GM23338 (cell line): ENCODE measurements at regions not wholly inside any gene's neighbourhood (a gene's known extent, or its start where the extent isn't known, plus 50 kb on each side); places are given as distances from the start of the nearest gene placed in this dataset.
A peak's percentile ranks its signal among the peaks of the same experiment; 100 is the strongest.

Source experiments
- ATAC-seq: fragments of 200-7000 bp; cut with Tn5 transposase; 3 replicates; pipeline ENCODE4 v1.9.1; 2020
- DNase-seq: peaks from one replicate; pipeline ENCODE4 v3.0.0-alpha.2; 2015; ENCODE audit warnings: low spot score
- H2AFZ ChIP-seq: fragments of 200-600 bp; sonication (generic); 2 replicates; pipeline ENCODE4 v1.8.0; 2016; ENCODE audit warnings: antibody characterized with exemption, mild to moderate bottlenecking, moderate library complexity
- H3F3A ChIP-seq: fragments of 200-600 bp; sonication (generic); replicated peaks from 2 replicates; pipeline ENCODE4 v1.8.0; 2017; ENCODE audit warnings: antibody characterized with exemption, mixed run types, low read depth
- H3K27ac ChIP-seq: fragments of 200-600 bp; sonication (generic); 2 replicates; pipeline ENCODE4 v1.6.1; 2016; ENCODE audit warnings: low read depth
- H3K27me3 ChIP-seq: fragments of 200-600 bp; sonication (generic); 2 replicates; pipeline ENCODE4 v1.8.0; 2016; ENCODE audit warnings: mild to moderate bottlenecking, mixed run types, moderate library complexity; ENCODE audit not compliant: insufficient read depth
- H3K36me3 ChIP-seq: fragments of 200-600 bp; sonication (generic); 2 replicates; pipeline ENCODE4 v1.8.0; 2016; ENCODE audit warnings: mild to moderate bottlenecking; ENCODE audit not compliant: insufficient read depth
- H3K4me1 ChIP-seq: fragments of 200-600 bp; sonication (generic); 2 replicates; pipeline ENCODE4 v1.8.0; 2016; ENCODE audit warnings: mild to moderate bottlenecking, moderate library complexity; ENCODE audit not compliant: insufficient read depth
- H3K4me2 ChIP-seq: fragments of 200-600 bp; sonication (generic); 2 replicates; pipeline ENCODE4 v1.7.1; 2017; ENCODE audit warnings: mixed run types
- H3K4me3 ChIP-seq: fragments of 200-600 bp; sonication (generic); 2 replicates; pipeline ENCODE4 v1.6.1; 2016; ENCODE audit warnings: mixed run types
- H3K79me2 ChIP-seq: fragments of 200-600 bp; sonication (generic); replicated peaks from 2 replicates; pipeline ENCODE4 v1.8.0; 2017; ENCODE audit warnings: mild to moderate bottlenecking; ENCODE audit not compliant: insufficient read depth
- H3K9me2 ChIP-seq: fragments of 200-600 bp; sonication (generic); 2 replicates; pipeline ENCODE4 v1.8.0; 2017; ENCODE audit not compliant: insufficient read depth
- H4K20me1 ChIP-seq: fragments of 200-600 bp; sonication (generic); replicated peaks from 2 replicates; pipeline ENCODE4 v1.8.0; 2017; ENCODE audit warnings: mild to moderate bottlenecking; ENCODE audit not compliant: insufficient read depth
- H3K27ac Mint-ChIP-seq: 2 replicates; pipeline ENCODE4 v1.8.0; 2020; ENCODE audit warnings: inconsistent platforms, mild to moderate bottlenecking, moderate library complexity, mixed read lengths
- H3K27me3 Mint-ChIP-seq: 3 replicates; pipeline ENCODE4 v1.8.0; 2022; ENCODE audit warnings: low read depth, mild to moderate bottlenecking, moderate library complexity, mixed read lengths, inconsistent platforms; ENCODE audit not compliant: insufficient read depth, poor library complexity
- H3K36me3 Mint-ChIP-seq: 3 replicates; pipeline ENCODE4 v1.8.0; 2021; ENCODE audit warnings: low read depth, mild to moderate bottlenecking, inconsistent platforms, moderate library complexity, mixed read lengths
- H3K4me1 Mint-ChIP-seq: 3 replicates; pipeline ENCODE4 v1.8.0; 2020; ENCODE audit warnings: mild to moderate bottlenecking, inconsistent platforms, mixed read lengths
- H3K4me3 Mint-ChIP-seq: 3 replicates; pipeline ENCODE4 v1.8.0; 2021; ENCODE audit warnings: moderate library complexity, mild to moderate bottlenecking, inconsistent platforms, mixed read lengths
- H3K9me3 Mint-ChIP-seq: 3 replicates; pipeline ENCODE4 v1.8.0; 2020; ENCODE audit warnings: moderate library complexity, mild to moderate bottlenecking, inconsistent platforms, mixed read lengths
- CREB1 ChIP-seq: fragments of 250-450 bp; sonication (Bioruptor Pico); IDR thresholded peaks from 2 replicates; pipeline ENCODE4 v1.5.0; 2020; ENCODE audit warnings: low read depth, mild to moderate bottlenecking, moderate library complexity
- JUNB ChIP-seq: IDR thresholded peaks from one replicate; pipeline ENCODE4 v1.6.1; 2016; ENCODE audit warnings: antibody characterized with exemption; ENCODE audit not compliant: unreplicated experiment
- NANOG ChIP-seq: IDR thresholded peaks from 2 replicates; pipeline ENCODE4 v1.6.1; 2016; ENCODE audit warnings: antibody characterized with exemption, borderline replicate concordance
- POLR2AphosphoS5 ChIP-seq: IDR thresholded peaks from 2 replicates; pipeline ENCODE4 v1.6.1; 2016; ENCODE audit warnings: antibody characterized with exemption, low read depth
- ZNF114 ChIP-seq: fragments of 250-450 bp; sonication (Bioruptor Pico); IDR thresholded peaks from 2 replicates; pipeline ENCODE4 v1.5.0; 2020; ENCODE audit warnings: mild to moderate bottlenecking, moderate library complexity
- TF ChIP-seq, protein P1 (sequence below): IDR thresholded peaks from one replicate; pipeline ENCODE4 v1.6.1; 2018; ENCODE audit warnings: antibody characterized with exemption; ENCODE audit not compliant: unreplicated experiment
- TF ChIP-seq, protein P2 (sequence below), 2 experiments: fragments of 200-600 bp in 1 of 2; sonication (generic) in 1 of 2; conservative IDR thresholded peaks; 2 replicates each; pipeline versions ENCODE4 v1.5.1 to v1.6.1; 2016 to 2017; ENCODE audit warnings: antibody characterized with exemption in 2 of 2, low read depth in 2 of 2, mild to moderate bottlenecking in 2 of 2, moderate library complexity in 1 of 2

- no peaks in the 10 kb centered on the region for H3K79me2 ChIP-seq
- ATAC-seq = no peak
These were observed 1393.6 kb upstream of the NXPH2 start for GRCh38 chr2:140173790-140174189.

GRCh38 chr2:140164449-140164848 is 1384.3 kb upstream of the NXPH2 start:
- no peaks in the 10 kb centered on the region for H3K36me3 ChIP-seq
- no peak overlapping the region for H3K27ac Mint-ChIP-seq
- no peak overlapping the region for H3K4me3 ChIP-seq
- no peaks in the 10 kb centered on the region for H3K4me1 Mint-ChIP-seq
- H3K4me3 Mint-ChIP-seq = no peak overlapping the region
- ATAC-seq (no peak), DNase-seq (no peak)
- H3K27ac ChIP-seq = no peak overlapping the region
- H3K9me3 Mint-ChIP-seq = peaks cover 17% of the 10 kb centered on the region
- H3K27me3 ChIP-seq = no peaks in the 10 kb centered on the region
- H3K9me2 ChIP-seq = peaks cover 3% of the 10 kb centered on the region; the same call in 1 of the 2 replicates
- H3K4me2 ChIP-seq = no peak overlapping the region
- H3K27me3 Mint-ChIP-seq = peaks cover 2% of the 10 kb centered on the region
- H3K79me2 ChIP-seq = no peaks in the 10 kb centered on the region
- TF ChIP-seq, protein P1, sequence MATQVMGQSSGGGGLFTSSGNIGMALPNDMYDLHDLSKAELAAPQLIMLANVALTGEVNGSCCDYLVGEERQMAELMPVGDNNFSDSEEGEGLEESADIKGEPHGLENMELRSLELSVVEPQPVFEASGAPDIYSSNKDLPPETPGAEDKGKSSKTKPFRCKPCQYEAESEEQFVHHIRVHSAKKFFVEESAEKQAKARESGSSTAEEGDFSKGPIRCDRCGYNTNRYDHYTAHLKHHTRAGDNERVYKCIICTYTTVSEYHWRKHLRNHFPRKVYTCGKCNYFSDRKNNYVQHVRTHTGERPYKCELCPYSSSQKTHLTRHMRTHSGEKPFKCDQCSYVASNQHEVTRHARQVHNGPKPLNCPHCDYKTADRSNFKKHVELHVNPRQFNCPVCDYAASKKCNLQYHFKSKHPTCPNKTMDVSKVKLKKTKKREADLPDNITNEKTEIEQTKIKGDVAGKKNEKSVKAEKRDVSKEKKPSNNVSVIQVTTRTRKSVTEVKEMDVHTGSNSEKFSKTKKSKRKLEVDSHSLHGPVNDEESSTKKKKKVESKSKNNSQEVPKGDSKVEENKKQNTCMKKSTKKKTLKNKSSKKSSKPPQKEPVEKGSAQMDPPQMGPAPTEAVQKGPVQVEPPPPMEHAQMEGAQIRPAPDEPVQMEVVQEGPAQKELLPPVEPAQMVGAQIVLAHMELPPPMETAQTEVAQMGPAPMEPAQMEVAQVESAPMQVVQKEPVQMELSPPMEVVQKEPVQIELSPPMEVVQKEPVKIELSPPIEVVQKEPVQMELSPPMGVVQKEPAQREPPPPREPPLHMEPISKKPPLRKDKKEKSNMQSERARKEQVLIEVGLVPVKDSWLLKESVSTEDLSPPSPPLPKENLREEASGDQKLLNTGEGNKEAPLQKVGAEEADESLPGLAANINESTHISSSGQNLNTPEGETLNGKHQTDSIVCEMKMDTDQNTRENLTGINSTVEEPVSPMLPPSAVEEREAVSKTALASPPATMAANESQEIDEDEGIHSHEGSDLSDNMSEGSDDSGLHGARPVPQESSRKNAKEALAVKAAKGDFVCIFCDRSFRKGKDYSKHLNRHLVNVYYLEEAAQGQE = no peak
- no peak for TF ChIP-seq NANOG
- TF ChIP-seq, protein P2, sequence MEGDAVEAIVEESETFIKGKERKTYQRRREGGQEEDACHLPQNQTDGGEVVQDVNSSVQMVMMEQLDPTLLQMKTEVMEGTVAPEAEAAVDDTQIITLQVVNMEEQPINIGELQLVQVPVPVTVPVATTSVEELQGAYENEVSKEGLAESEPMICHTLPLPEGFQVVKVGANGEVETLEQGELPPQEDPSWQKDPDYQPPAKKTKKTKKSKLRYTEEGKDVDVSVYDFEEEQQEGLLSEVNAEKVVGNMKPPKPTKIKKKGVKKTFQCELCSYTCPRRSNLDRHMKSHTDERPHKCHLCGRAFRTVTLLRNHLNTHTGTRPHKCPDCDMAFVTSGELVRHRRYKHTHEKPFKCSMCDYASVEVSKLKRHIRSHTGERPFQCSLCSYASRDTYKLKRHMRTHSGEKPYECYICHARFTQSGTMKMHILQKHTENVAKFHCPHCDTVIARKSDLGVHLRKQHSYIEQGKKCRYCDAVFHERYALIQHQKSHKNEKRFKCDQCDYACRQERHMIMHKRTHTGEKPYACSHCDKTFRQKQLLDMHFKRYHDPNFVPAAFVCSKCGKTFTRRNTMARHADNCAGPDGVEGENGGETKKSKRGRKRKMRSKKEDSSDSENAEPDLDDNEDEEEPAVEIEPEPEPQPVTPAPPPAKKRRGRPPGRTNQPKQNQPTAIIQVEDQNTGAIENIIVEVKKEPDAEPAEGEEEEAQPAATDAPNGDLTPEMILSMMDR (conservative IDR thresholded peaks at IDR 0.05; ENCODE audit: low read depth in 2 of 2) = 0 out of 4 replicates have a peak, but pooled peaks of 1 of the 2 experiments have one; percentile 9
- H3K4me1 ChIP-seq = no peaks in the 10 kb centered on the region
- H3F3A ChIP-seq = no peaks in the 10 kb centered on the region
- no peak overlapping the region for H2AFZ ChIP-seq
- H4K20me1 ChIP-seq = no peaks in the 10 kb centered on the region
- H3K36me3 Mint-ChIP-seq = peaks cover 12% of the 10 kb centered on the region; the same call in 2 of the 3 replicates

More at GRCh38 chr2:140173790-140174189, 1393.6 kb upstream of the NXPH2 start:
- Histone ChIP-seq H2AFZ (no peak overlapping the region), H3K4me2 (no peak overlapping the region), H4K20me1 (no peaks in the 10 kb centered on the region), H3K27me3 (no peaks in the 10 kb centered on the region), H3K27ac (no peak overlapping the region), H3K36me3 (no peaks in the 10 kb centered on the region), H3K4me1 (no peaks in the 10 kb centered on the region), H3K9me2 (no peaks in the 10 kb centered on the region), H3K4me3 (no peak overlapping the region), H3F3A (no peaks in the 10 kb centered on the region)
- Mint-ChIP-seq H3K9me3 (peaks cover 4% of the 10 kb centered on the region; the same call in 1 of the 3 replicates), H3K4me1 (no peaks in the 10 kb centered on the region), H3K36me3 (no peaks in the 10 kb centered on the region), H3K4me3 (no peak overlapping the region), H3K27ac (no peak overlapping the region), H3K27me3 (no peaks in the 10 kb centered on the region)
- DNase-seq = no peak
- TF ChIP-seq CREB1 (CRISPR knock-in tag) (no peak), ZNF114 (CRISPR knock-in tag) (no peak), POLR2AphosphoS5 (no peak), JUNB (no peak)
- TF ChIP-seq, protein P2 (conservative IDR thresholded peaks at IDR 0.05; ENCODE audit: low read depth in 2 of 2) = no peak
- TF ChIP-seq, protein P1 = no peak
